ENCODE measurements at regions not wholly inside any gene's neighbourhood (a gene's known extent, or its start where the extent isn't known, plus 50 kb on each side); places are given as distances from the start of the nearest gene placed in this dataset.

DNA sequence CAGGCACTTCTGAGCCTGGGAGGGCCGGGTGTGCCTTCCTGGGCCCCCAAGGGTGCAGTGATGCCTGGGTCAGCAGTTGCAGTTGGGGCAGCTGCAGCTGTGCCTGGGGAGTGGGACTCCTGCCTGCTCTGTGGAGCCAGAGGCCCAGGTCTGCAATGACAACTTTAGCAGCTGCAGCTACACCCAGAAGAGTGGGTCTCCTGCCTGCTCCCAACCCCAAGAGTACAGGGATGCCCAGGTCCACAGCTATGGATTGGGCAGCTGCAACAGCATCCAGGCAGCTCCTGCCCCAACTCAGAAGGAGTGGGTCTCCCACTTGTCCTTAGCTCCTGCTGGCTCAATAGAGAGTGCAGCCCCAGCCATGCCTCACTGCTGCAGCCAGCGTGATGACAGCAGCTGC is 73.0 kb upstream of the ST3GAL5 start (continued):
- no peak for TF ChIP-seq ATF6 (CRISPR knock-in tag; IDR thresholded peaks at IDR 0.05)
- no peak for TF ChIP-seq FOXP1 (CRISPR knock-in tag; IDR thresholded peaks at IDR 0.05; ENCODE audit: borderline replicate concordance)
- no peak for TF ChIP-seq RELA (CRISPR knock-in tag; IDR thresholded peaks at IDR 0.05; ENCODE audit: borderline replicate concordance)
- TF ChIP-seq MAX (CRISPR knock-in tag; IDR thresholded peaks at IDR 0.05) = no peak

- Mint-ChIP-seq H3K4me1 (peaks cover 19% of the 10 kb centered on the region), H3K27me3 (ENCODE audit: low read depth) (peaks cover 10% of the 10 kb centered on the region), H3K27ac (no peak overlapping the region), H3K4me3 (no peak overlapping the region), H3K9me3 (peaks cover 34% of the 10 kb centered on the region), H3K36me3 (peaks cover 26% of the 10 kb centered on the region)
- no peak for TF ChIP-seq HMGA2 (CRISPR knock-in tag; IDR thresholded peaks at IDR 0.05)
- no peak for TF ChIP-seq MAX (CRISPR knock-in tag; IDR thresholded peaks at IDR 0.05)
- no peak for TF ChIP-seq ZNF281 (CRISPR knock-in tag; IDR thresholded peaks at IDR 0.05)
- TF ChIP-seq SOX15 (CRISPR knock-in tag; IDR thresholded peaks at IDR 0.05) = no peak
- no peak for TF ChIP-seq RORB (CRISPR knock-in tag; IDR thresholded peaks at IDR 0.05)
- TF ChIP-seq ZBTB21 (CRISPR knock-in tag; IDR thresholded peaks at IDR 0.05; ENCODE audit: borderline replicate concordance) = no peak
- TF ChIP-seq ZNF396 (CRISPR knock-in tag; IDR thresholded peaks at IDR 0.05; ENCODE audit: borderline replicate concordance) = no peak
- TF ChIP-seq, protein P1, sequence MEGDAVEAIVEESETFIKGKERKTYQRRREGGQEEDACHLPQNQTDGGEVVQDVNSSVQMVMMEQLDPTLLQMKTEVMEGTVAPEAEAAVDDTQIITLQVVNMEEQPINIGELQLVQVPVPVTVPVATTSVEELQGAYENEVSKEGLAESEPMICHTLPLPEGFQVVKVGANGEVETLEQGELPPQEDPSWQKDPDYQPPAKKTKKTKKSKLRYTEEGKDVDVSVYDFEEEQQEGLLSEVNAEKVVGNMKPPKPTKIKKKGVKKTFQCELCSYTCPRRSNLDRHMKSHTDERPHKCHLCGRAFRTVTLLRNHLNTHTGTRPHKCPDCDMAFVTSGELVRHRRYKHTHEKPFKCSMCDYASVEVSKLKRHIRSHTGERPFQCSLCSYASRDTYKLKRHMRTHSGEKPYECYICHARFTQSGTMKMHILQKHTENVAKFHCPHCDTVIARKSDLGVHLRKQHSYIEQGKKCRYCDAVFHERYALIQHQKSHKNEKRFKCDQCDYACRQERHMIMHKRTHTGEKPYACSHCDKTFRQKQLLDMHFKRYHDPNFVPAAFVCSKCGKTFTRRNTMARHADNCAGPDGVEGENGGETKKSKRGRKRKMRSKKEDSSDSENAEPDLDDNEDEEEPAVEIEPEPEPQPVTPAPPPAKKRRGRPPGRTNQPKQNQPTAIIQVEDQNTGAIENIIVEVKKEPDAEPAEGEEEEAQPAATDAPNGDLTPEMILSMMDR (IDR thresholded peaks at IDR 0.05) = no peak
- TF ChIP-seq ZNF671 (CRISPR knock-in tag; IDR thresholded peaks at IDR 0.05) = no peak
- TF ChIP-seq OVOL2 (CRISPR knock-in tag; IDR thresholded peaks at IDR 0.05; ENCODE audit: borderline replicate concordance) = no peak
- TF ChIP-seq NR3C1 (CRISPR knock-in tag; conservative IDR thresholded peaks at IDR 0.05; ENCODE audit: low read depth) = no peak
- no peak for TF ChIP-seq ETV6 (CRISPR knock-in tag; IDR thresholded peaks at IDR 0.05)
- TF ChIP-seq ZNF423 (CRISPR knock-in tag; IDR thresholded peaks at IDR 0.05) = no peak
- POLR2A ChIA-PET = no interaction called here
- DNase-seq (ENCODE audit: low spot score) = no peak
- ATAC-seq = no peak
- CTCF ChIA-PET = interaction anchor here (0.9 kb wide), 1 partner anchor 72 kb away, joined by 3 read pairs; no protein-coding TSS in a partner anchor
Measured at GRCh38 chr2:85961053-85961452, 72.3 kb upstream of the ST3GAL5 start.

DNA sequence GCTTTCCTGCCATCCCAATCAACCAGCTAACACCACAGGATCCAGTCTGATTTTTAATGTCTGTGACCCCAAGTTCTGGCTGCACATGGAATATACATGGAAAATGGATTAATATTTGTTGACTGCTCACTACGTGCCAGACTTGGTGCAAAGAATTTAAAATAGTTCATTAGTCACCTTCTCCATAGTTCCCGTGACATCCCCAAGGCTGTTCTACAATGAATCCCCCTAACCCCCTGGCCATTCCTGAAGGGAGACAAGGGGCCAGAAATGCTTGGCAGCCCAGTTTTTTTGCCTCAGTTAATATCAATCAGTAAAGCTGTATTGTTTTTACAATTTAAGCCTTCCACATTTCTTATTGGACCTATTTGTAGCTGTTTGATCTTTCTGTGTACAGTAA is 71.0 kb upstream of the ST3GAL5 start:
- Mint-ChIP-seq H3K9me3 (peaks cover 24% of the 10 kb centered on the region), H3K4me1 (peaks cover 25% of the 10 kb centered on the region), H3K27me3 (ENCODE audit: low read depth) (peaks cover 4% of the 10 kb centered on the region; the same call in 1 of the 2 replicates), H3K36me3 (peaks cover 21% of the 10 kb centered on the region), H3K4me3 (no peak overlapping the region), H3K27ac (no peak overlapping the region)
- ATAC-seq (no peak), DNase-seq (ENCODE audit: low spot score) (no peak)
- POLR2A ChIA-PET = no interaction called here
- CTCF ChIA-PET = no interaction called here
- TF ChIP-seq ZNF423 (CRISPR knock-in tag; IDR thresholded peaks at IDR 0.05) (no peak), FOXP4 (CRISPR knock-in tag; IDR thresholded peaks at IDR 0.05) (no peak), ZBTB21 (CRISPR knock-in tag; IDR thresholded peaks at IDR 0.05; ENCODE audit: borderline replicate concordance) (no peak), FOXK1 (CRISPR knock-in tag; IDR thresholded peaks at IDR 0.05) (no peak), NR2C2 (CRISPR knock-in tag; IDR thresholded peaks at IDR 0.05) (no peak), ZNF219 (CRISPR knock-in tag; IDR thresholded peaks at IDR 0.05; ENCODE audit: borderline replicate concordance) (no peak), MLX (CRISPR knock-in tag; IDR thresholded peaks at IDR 0.05) (no peak), MXD4 (CRISPR knock-in tag; IDR thresholded peaks at IDR 0.05; ENCODE audit: borderline replicate concordance) (no peak), ESRRA (CRISPR knock-in tag; IDR thresholded peaks at IDR 0.05; ENCODE audit: borderline replicate concordance) (no peak)
- TF ChIP-seq, protein P2, sequence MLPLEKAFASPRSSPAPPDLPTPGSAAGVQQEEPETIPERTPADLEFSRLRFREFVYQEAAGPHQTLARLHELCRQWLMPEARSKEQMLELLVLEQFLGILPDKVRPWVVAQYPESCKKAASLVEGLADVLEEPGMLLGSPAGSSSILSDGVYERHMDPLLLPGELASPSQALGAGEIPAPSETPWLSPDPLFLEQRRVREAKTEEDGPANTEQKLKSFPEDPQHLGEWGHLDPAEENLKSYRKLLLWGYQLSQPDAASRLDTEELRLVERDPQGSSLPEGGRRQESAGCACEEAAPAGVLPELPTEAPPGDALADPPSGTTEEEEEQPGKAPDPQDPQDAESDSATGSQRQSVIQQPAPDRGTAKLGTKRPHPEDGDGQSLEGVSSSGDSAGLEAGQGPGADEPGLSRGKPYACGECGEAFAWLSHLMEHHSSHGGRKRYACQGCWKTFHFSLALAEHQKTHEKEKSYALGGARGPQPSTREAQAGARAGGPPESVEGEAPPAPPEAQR (CRISPR knock-in tag; IDR thresholded peaks at IDR 0.05) = no peak
